OCI-LY7 (cell line): ENCODE measurements at regions not wholly inside any gene's neighbourhood (a gene's known extent, or its start where the extent isn't known, plus 50 kb on each side); places are given as distances from the start of the nearest gene placed in this dataset.

Source experiments
- BruUV-seq: library from RNA; stranded (reverse); fragments of 400-500 nt; replicated peaks from 2 replicates; lab custom pipeline; 2021; lab: Mats Ljungman, UMichigan
- CTCF ChIA-PET: fragments of 300-600 bp; sonication (Branson Sonifier 250); formaldehyde crosslinking; loops from one replicate; lab custom pipeline; 2022; ENCODE audit warnings: antibody characterized with exemption; ENCODE audit not compliant: unreplicated experiment; lab: Charles Lee
- POLR2A ChIA-PET: fragments of 300-600 bp; sonication (Branson Sonifier 250); formaldehyde crosslinking; loops from one replicate; lab custom pipeline; 2022; ENCODE audit warnings: antibody characterized with exemption; lab: Charles Lee
- DNase-seq: peaks from one replicate; pipeline ENCODE4 v3.0.0-alpha.2; 2015; ENCODE audit warnings: low spot score
- H2AFZ ChIP-seq: fragments of 200-600 bp; sonication (generic), shearing (Covaris generic); 2 replicates; pipeline ENCODE4 v1.6.1; 2014; ENCODE audit warnings: mild to moderate bottlenecking, antibody characterized with exemption, low read length, moderate library complexity
- H3K27ac ChIP-seq: fragments of 200-600 bp; sonication (generic); 2 replicates; pipeline ENCODE4 v1.5.1; 2014; ENCODE audit warnings: mixed run types, low read depth, mild to moderate bottlenecking, moderate library complexity, low read length, inconsistent platforms; ENCODE audit not compliant: poor library complexity, severe bottlenecking
- H3K36me3 ChIP-seq: fragments of 200-600 bp; sonication (generic); 2 replicates; pipeline ENCODE4 v1.6.1; 2014; ENCODE audit warnings: mild to moderate bottlenecking, antibody characterized with exemption, low read length, moderate library complexity, mixed read lengths; ENCODE audit not compliant: insufficient read depth
- H3K4me1 ChIP-seq: fragments of 200-600 bp; sonication (generic); 2 replicates; pipeline ENCODE4 v1.5.1; 2014; ENCODE audit warnings: mild to moderate bottlenecking, low read length; ENCODE audit not compliant: insufficient read depth, poor library complexity, severe bottlenecking
- H3K4me2 ChIP-seq: fragments of 200-600 bp; sonication (generic); 2 replicates; pipeline ENCODE4 v1.6.1; 2014; ENCODE audit warnings: mild to moderate bottlenecking, low read length
- H3K4me3 ChIP-seq: fragments of 200-600 bp; sonication (generic); 2 replicates; pipeline ENCODE4 v1.5.1; 2014; ENCODE audit warnings: mild to moderate bottlenecking, low read depth, low read length; ENCODE audit not compliant: poor library complexity, severe bottlenecking
- H3K79me2 ChIP-seq: fragments of 200-600 bp; sonication (generic); 2 replicates; pipeline ENCODE4 v1.6.1; 2016; ENCODE audit warnings: low read depth, mild to moderate bottlenecking, low read length, moderate library complexity, mixed read lengths; ENCODE audit not compliant: insufficient read depth
- H3K9me2 ChIP-seq: fragments of 200-600 bp; sonication (generic); 2 replicates; pipeline ENCODE4 v1.6.1; 2016; ENCODE audit warnings: mild to moderate bottlenecking, low read length, mixed read lengths; ENCODE audit not compliant: insufficient read depth
- H3K9me3 ChIP-seq: fragments of 200-600 bp; sonication (generic); 2 replicates; pipeline ENCODE4 v1.6.1; 2014; ENCODE audit warnings: mild to moderate bottlenecking, mixed run types, low read length, mixed read lengths
- H4K20me1 ChIP-seq: fragments of 200-600 bp; sonication (generic); 2 replicates; pipeline ENCODE4 v1.6.1; 2014; ENCODE audit warnings: mild to moderate bottlenecking, antibody characterized with exemption, low read length, moderate library complexity, mixed read lengths; ENCODE audit not compliant: insufficient read depth
- CTCF ChIP-seq: fragments of 200-600 bp; sonication (generic); conservative IDR thresholded peaks from 2 replicates; pipeline ENCODE4 v1.5.1; 2014; ENCODE audit warnings: mild to moderate bottlenecking, antibody characterized with exemption, low read length, moderate library complexity, mixed read lengths
- EZH2phosphoT487 ChIP-seq: fragments of 200-600 bp; sonication (generic); IDR thresholded peaks from 2 replicates; pipeline ENCODE4 v1.6.1; 2018; ENCODE audit warnings: low read depth, borderline replicate concordance, mild to moderate bottlenecking, mixed run types, antibody characterized with exemption, low read length, moderate library complexity, mixed read lengths
- intact Hi-C: fragments of 100-400 bp; cut with micrococcal nuclease; formaldehyde crosslinking; loops from one replicate; pipeline ENCODE4 v1.10.0; 2022; ENCODE audit not compliant: unreplicated experiment

- TF ChIP-seq EZH2phosphoT487: no peak
- TF ChIP-seq CTCF: no peak
- no peak for DNase-seq
- no peaks in the 10 kb centered on the region for H3K36me3 ChIP-seq
- no peaks in the 10 kb centered on the region for H3K9me3 ChIP-seq
- H4K20me1 ChIP-seq: no peaks in the 10 kb centered on the region
- intact Hi-C loops: no loop called here
- no peak overlapping the region for H2AFZ ChIP-seq
- no peaks in the 10 kb centered on the region for H3K4me1 ChIP-seq
- ChIA-PET POLR2A (interaction anchor here (0.9 kb wide), 1 partner anchor 23 kb away, joined by 3 read pairs; no protein-coding TSS in a partner anchor), CTCF (no interaction called here)
- H3K4me2 ChIP-seq: no peak overlapping the region
- H3K79me2 ChIP-seq: no peaks in the 10 kb centered on the region
- no TSS peak for BruUV-seq
- H3K27ac ChIP-seq: no peak overlapping the region
- no peak overlapping the region for H3K4me3 ChIP-seq
- no peaks in the 10 kb centered on the region for H3K9me2 ChIP-seq
Observed at GRCh38 chr3:87766721-87767120, 292.1 kb downstream of the CGGBP1 start.

GRCh38 chr3:87765256-87765655 is 293.5 kb downstream of the CGGBP1 start:
- Histone ChIP-seq H3K4me2 (no peak overlapping the region), H4K20me1 (no peaks in the 10 kb centered on the region), H3K4me1 (no peaks in the 10 kb centered on the region), H2AFZ (no peak overlapping the region), H3K27ac (no peak overlapping the region), H3K9me3 (no peaks in the 10 kb centered on the region), H3K4me3 (no peak overlapping the region), H3K79me2 (no peaks in the 10 kb centered on the region), H3K36me3 (no peaks in the 10 kb centered on the region), H3K9me2 (no peaks in the 10 kb centered on the region)
- intact Hi-C loops: no loop called here
- TF ChIP-seq CTCF (no peak), EZH2phosphoT487 (no peak)
- ChIA-PET POLR2A (no interaction called here), CTCF (no interaction called here)
- no TSS peak for BruUV-seq
- DNase-seq: no peak

GRCh38 chr3:87761795-87762194 is 297.0 kb downstream of the CGGBP1 start:
- ChIA-PET CTCF (no interaction called here), POLR2A (no interaction called here)
- Histone ChIP-seq H2AFZ (no peak overlapping the region), H3K4me1 (no peaks in the 10 kb centered on the region), H3K9me2 (no peaks in the 10 kb centered on the region), H3K4me2 (no peak overlapping the region), H3K27ac (no peak overlapping the region), H3K36me3 (no peaks in the 10 kb centered on the region), H3K4me3 (no peak overlapping the region), H3K9me3 (no peaks in the 10 kb centered on the region), H3K79me2 (no peaks in the 10 kb centered on the region), H4K20me1 (no peaks in the 10 kb centered on the region)
- intact Hi-C loops: no loop called here
- no TSS peak for BruUV-seq
- no peak for DNase-seq
- TF ChIP-seq CTCF (no peak), EZH2phosphoT487 (no peak)
